ENCODE measurements at regions not wholly inside any gene's neighbourhood (a gene's known extent, or its start where the extent isn't known, plus 50 kb on each side); places are given as distances from the start of the nearest gene placed in this dataset.

GRCh38 chr10:28987555-28988320, 301.1 kb upstream of the LYZL1 start:
- Histone ChIP-seq H3K4me1 (peaks cover 2% of the 10 kb centered on the region), H3K9ac (no peak overlapping the region), H3K27me3 (ENCODE audit: control insufficient read depth, insufficient read depth, low read length) (no peaks in the 10 kb centered on the region), H3K4me3 (ENCODE audit: low read depth, low read length) (no peak overlapping the region), H3K27ac (no peak overlapping the region), H3K79me2 (no peaks in the 10 kb centered on the region), H3K9me3 (ENCODE audit: control insufficient read depth, low read length) (no peaks in the 10 kb centered on the region), H2AFZ (no peak overlapping the region), H3K4me2 (ENCODE audit: low read length) (no peak overlapping the region), H3K36me3 (ENCODE audit: control insufficient read depth, insufficient read depth, low read length) (no peaks in the 10 kb centered on the region)
- TF ChIP-seq CTCF (IDR thresholded peaks at IDR 0.05): no peak

GRCh38 chr10:28988980-28989379, 299.9 kb upstream of the LYZL1 start:
- no peaks in the 10 kb centered on the region for H3K36me3 ChIP-seq (ENCODE audit: control insufficient read depth, insufficient read depth, low read length)
- H3K27ac ChIP-seq: no peak overlapping the region
- no peak for TF ChIP-seq CTCF (IDR thresholded peaks at IDR 0.05)
- H3K4me2 ChIP-seq (ENCODE audit: low read length): no peak overlapping the region
- no peaks in the 10 kb centered on the region for H3K79me2 ChIP-seq
- no peak overlapping the region for H3K9ac ChIP-seq
- H3K27me3 ChIP-seq (ENCODE audit: control insufficient read depth, insufficient read depth, low read length): no peaks in the 10 kb centered on the region
- no peak overlapping the region for H3K4me3 ChIP-seq (ENCODE audit: low read depth, low read length)
- H3K4me1 ChIP-seq: peaks cover 2% of the 10 kb centered on the region
- no peaks in the 10 kb centered on the region for H3K9me3 ChIP-seq (ENCODE audit: control insufficient read depth, low read length)
- no peak overlapping the region for H2AFZ ChIP-seq

- Histone ChIP-seq H3K4me1 (no peaks in the 10 kb centered on the region), H3K36me3 (ENCODE audit: control insufficient read depth, insufficient read depth, low read length) (no peaks in the 10 kb centered on the region), H2AFZ (no peak overlapping the region), H3K4me3 (ENCODE audit: low read depth, low read length) (no peak overlapping the region), H3K4me2 (ENCODE audit: low read length) (no peak overlapping the region), H3K9ac (no peak overlapping the region), H3K79me2 (no peaks in the 10 kb centered on the region), H3K27ac (no peak overlapping the region), H3K9me3 (ENCODE audit: control insufficient read depth, low read length) (no peaks in the 10 kb centered on the region), H3K27me3 (ENCODE audit: control insufficient read depth, insufficient read depth, low read length) (no peaks in the 10 kb centered on the region)
- peak; percentile 67 for TF ChIP-seq CTCF (IDR thresholded peaks at IDR 0.05)
These were observed 297.3 kb upstream of the LYZL1 start for GRCh38 chr10:28991333-28992270.

GRCh38 chr10:28993056-28993455, 295.8 kb upstream of the LYZL1 start:
- Histone ChIP-seq H3K27ac (no peak overlapping the region), H3K9me3 (ENCODE audit: control insufficient read depth, low read length) (no peaks in the 10 kb centered on the region), H3K79me2 (no peaks in the 10 kb centered on the region), H3K27me3 (ENCODE audit: control insufficient read depth, insufficient read depth, low read length) (no peaks in the 10 kb centered on the region), H3K36me3 (ENCODE audit: control insufficient read depth, insufficient read depth, low read length) (no peaks in the 10 kb centered on the region), H3K4me2 (ENCODE audit: low read length) (no peak overlapping the region), H3K4me1 (no peaks in the 10 kb centered on the region), H2AFZ (no peak overlapping the region), H3K4me3 (ENCODE audit: low read depth, low read length) (no peak overlapping the region), H3K9ac (no peak overlapping the region)
- TF ChIP-seq CTCF (IDR thresholded peaks at IDR 0.05): no peak
